ENCODE measurements at regions not wholly inside any gene's neighbourhood (a gene's known extent, or its start where the extent isn't known, plus 50 kb on each side); places are given as distances from the start of the nearest gene placed in this dataset.

DNA sequence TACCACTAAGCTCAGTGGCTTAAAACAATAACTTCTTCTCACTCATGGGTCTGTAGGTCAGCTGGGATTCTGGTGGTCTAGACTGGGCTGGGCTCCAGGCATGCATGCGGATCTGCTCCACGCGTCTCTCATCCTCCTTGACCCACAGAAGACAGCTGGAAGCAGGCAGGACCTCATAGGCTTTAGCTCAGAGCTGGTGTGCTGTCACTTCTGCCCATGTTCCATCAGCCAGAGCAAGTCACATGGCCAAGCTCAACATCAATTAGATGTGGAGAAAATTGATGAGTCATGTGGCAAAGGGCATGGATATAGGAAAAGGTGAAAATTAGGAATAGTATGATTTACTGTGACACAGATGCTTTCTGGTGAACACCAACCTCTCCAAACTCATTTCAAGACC, 57.4 kb upstream of the PSMF1 start:
- DNase-seq, result no peak

DNA sequence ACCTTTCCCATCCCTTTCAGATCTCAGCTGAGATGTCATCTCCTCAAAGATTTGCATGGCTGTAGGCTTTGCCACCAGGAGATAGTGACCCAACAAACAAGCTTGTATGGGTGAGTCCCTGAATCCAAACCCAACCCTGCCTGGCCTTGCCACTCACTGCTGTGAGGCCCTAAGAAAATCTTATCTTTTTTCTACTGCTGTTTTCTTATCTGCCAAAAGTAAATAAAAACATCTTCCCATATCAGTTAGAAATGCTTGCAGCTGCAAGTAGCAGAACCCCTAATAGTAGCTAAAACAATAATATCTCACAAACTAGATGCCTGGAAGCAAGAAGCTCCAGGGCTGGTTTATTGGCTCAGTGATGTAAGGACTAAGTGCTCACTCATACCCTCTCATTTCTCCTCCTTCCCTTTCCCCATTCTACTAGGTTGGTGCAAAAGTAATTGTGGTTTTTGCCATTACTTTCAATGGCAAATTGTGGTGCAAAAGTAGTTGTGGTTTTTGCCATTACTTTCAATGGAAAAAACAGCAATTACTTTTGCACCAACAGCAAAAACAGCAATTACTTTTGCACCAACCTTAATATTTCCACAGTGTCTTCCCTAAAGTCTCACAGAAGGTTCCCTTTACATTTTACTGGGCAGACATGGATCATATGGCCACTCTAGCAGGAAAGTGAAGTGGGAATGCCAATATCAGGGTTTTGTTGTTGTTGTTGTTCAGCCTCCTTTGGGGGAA, 56.7 kb upstream of the PSMF1 start:
- DNase-seq, result no peak

GRCh38 chr20:1062334-1063010, 55.9 kb upstream of the PSMF1 start:
- DNase-seq, result peak in 1 of 2 experiments; percentile 26

All from NCI-H446 (cell line).